IMR-90 (cell line): ENCODE measurements at regions not wholly inside any gene's neighbourhood (a gene's known extent, or its start where the extent isn't known, plus 50 kb on each side); places are given as distances from the start of the nearest gene placed in this dataset.

ENCODE experiments used
- BHLHE40 ChIP-seq: fragments of 150-350 bp; IDR thresholded peaks from 2 replicates; pipeline ENCODE4 v1.6.1; 2016; ENCODE audit warnings: mild to moderate bottlenecking, low read depth, low read length
- CEBPB ChIP-seq: IDR thresholded peaks from 2 replicates; pipeline ENCODE4 v1.6.1; 2012; ENCODE audit warnings: low read depth, low read length, improper control_type of control experiment
- CHD1 ChIP-seq: IDR thresholded peaks from 2 replicates; pipeline ENCODE4 v1.6.1; 2012; ENCODE audit warnings: low read depth, low read length, improper control_type of control experiment
- CTCF ChIP-seq: conservative IDR thresholded peaks from 2 replicates; pipeline ENCODE4 v1.5.1; 2012; ENCODE audit warnings: mild to moderate bottlenecking, low read depth, low read length, improper control_type of control experiment
- MAFK ChIP-seq: IDR thresholded peaks from 2 replicates; pipeline ENCODE4 v1.6.1; 2012; ENCODE audit warnings: low read depth, low read length, improper control_type of control experiment
- MXI1 ChIP-seq: IDR thresholded peaks from 2 replicates; pipeline ENCODE4 v1.6.1; 2012; ENCODE audit warnings: low read depth, mild to moderate bottlenecking, low read length, moderate library complexity, borderline replicate concordance
- NFE2L2 ChIP-seq: fragments of 150-350 bp; IDR thresholded peaks from 2 replicates; pipeline ENCODE4 v1.6.1; 2016; ENCODE audit warnings: low read depth, mild to moderate bottlenecking, low read length
- POLR2A ChIP-seq: IDR thresholded peaks from 2 replicates; pipeline ENCODE4 v1.6.1; 2012; ENCODE audit warnings: mild to moderate bottlenecking, low read depth, low read length
- RAD21 ChIP-seq: IDR thresholded peaks from 2 replicates; pipeline ENCODE4 v1.6.1; 2012; ENCODE audit warnings: low read length, improper control_type of control experiment
- RCOR1 ChIP-seq: IDR thresholded peaks from 2 replicates; pipeline ENCODE4 v1.6.1; 2012; ENCODE audit warnings: mild to moderate bottlenecking, low read length, improper control_type of control experiment; ENCODE audit not compliant: insufficient replicate concordance
- SMC3 ChIP-seq: fragments of 150-350 bp; IDR thresholded peaks from 2 replicates; pipeline ENCODE4 v1.6.1; 2016; ENCODE audit warnings: low read depth, mild to moderate bottlenecking, antibody characterized with exemption, low read length, moderate library complexity

GRCh38 chr10:83533290-83533689 lies 606.0 kb upstream of the GHITM start:
- TF ChIP-seq CTCF (no peak), RAD21 (no peak), POLR2A (no peak), MAFK (no peak), SMC3 (no peak), CEBPB (no peak), NFE2L2 (no peak), RCOR1 (no peak), MXI1 (no peak), BHLHE40 (no peak), CHD1 (no peak)
